Pancreas (tissue), 10 donors: ENCODE measurements at regions not wholly inside any gene's neighbourhood (a gene's known extent, or its start where the extent isn't known, plus 50 kb on each side); places are given as distances from the start of the nearest gene placed in this dataset.

Experiments used
- ATAC-seq, 4 donors: fragments of 200-7000 bp; cut with Tn5 transposase; one replicate each; pipeline versions ENCODE4 v1.8.0 to v1.9.1; 2020; ENCODE audit warnings: mild to moderate bottlenecking in 4 of 4, moderate library complexity in 4 of 4
- DNase-seq, 6 donors: peaks; one replicate each; pipeline ENCODE4 v3.0.0-alpha.2; 2020
- FAIRE-seq: peaks from 2 replicates; lab custom pipeline; 2012; peaks lifted over from hg19 to GRCh38; lab: Jason Lieb, UNC
- H3K27ac ChIP-seq, 4 donors: fragments of 200-600 bp; sonication (generic); 1 replicate in 3 of 4; 2 replicates in 1 of 4; pipeline versions ENCODE4 v1.5.0 to v1.8.0; 2020
- H3K27me3 ChIP-seq, 4 donors: fragments of 200-600 bp; one replicate each; pipeline ENCODE4 v1.8.0; 2021
- H3K36me3 ChIP-seq, 3 donors: fragments of 200-600 bp; sonication (generic) in 1 of 3; one replicate each; pipeline versions ENCODE4 v1.5.0 to v1.8.0; 2020 to 2021
- H3K4me1 ChIP-seq, 3 donors: fragments of 200-600 bp; one replicate each; pipeline ENCODE4 v1.8.0; 2021
- H3K4me3 ChIP-seq, 4 donors: fragments of 200-600 bp; sonication (generic) in 2 of 4; one replicate each; pipeline versions ENCODE4 v1.5.0 to v1.8.0; 2020 to 2021
- H3K9me3 ChIP-seq, 4 donors: fragments of 200-600 bp; one replicate each; pipeline ENCODE4 v1.8.0; 2021
- CTCF ChIP-seq, 4 donors: fragments of 200-600 bp; sonication (generic) in 3 of 4; IDR thresholded peaks; one replicate each; pipeline versions ENCODE4 v1.5.0 to v1.8.0; 2021; ENCODE audit warnings: antibody characterized with exemption in 4 of 4
- WGBS, 2 donors: extraction: QIAGEN DNeasy Blood & Tissue Kit; methylation state at CpG; one replicate each; pipeline ENCODE4 v1.1.7; 2013; 5-methylcytosine and 5-hydroxymethylcytosine counted together
- intact Hi-C, 3 donors: fragments of 100-400 bp; cut with DNase I; formaldehyde crosslinking; loops; one replicate each; pipeline versions ENCODE4 v1.11.1 to v1.14.2; 2022
- donor health status: healthy with polysubstance abuse.
- donor health status: DM: no; HTN: no; CAD: no; lungs with moderate emphysema.
- donor health status: DM: no; HTN: no; CAD: no.
- donor health status: control.
- donor health status: control.
- donor health status: Bipolar disorder and iron deficiency.
- donor health status: DM: yes; HTN: yes; CAD: no.
- donor health status: DM: no; HTN: no; CAD: no.
- donor health status: DM: no; HTN: no; CAD: no.
- donor health status: DM: yes; HTN: yes; CAD: no.

GRCh38 chr10:2856598-2856997 is 210.8 kb upstream of the PFKP start:
- TF ChIP-seq CTCF (IDR thresholded peaks at IDR 0.05) = no peak
- DNase-seq (no peak), ATAC-seq (no peak), FAIRE-seq (no peak)
- no peak overlapping the region for H3K27ac ChIP-seq
- H3K9me3 ChIP-seq = no peaks in the 10 kb centered on the region
- 22 to 25% methylated on average over 6 of the region's 6 CpGs for WGBS, 2 donors
- peaks cover 0 to 11% (median 0%) of the 10 kb centered on the region in 4 donors for H3K27me3 ChIP-seq
- no peak overlapping the region for H3K4me3 ChIP-seq
- no peaks in the 10 kb centered on the region for H3K36me3 ChIP-seq
- intact Hi-C loops = no loop called here
- no peaks in the 10 kb centered on the region for H3K4me1 ChIP-seq

- ATAC-seq = no peak
- Histone ChIP-seq H3K4me1 (no peaks in the 10 kb centered on the region), H3K9me3 (no peaks in the 10 kb centered on the region), H3K36me3 (no peaks in the 10 kb centered on the region), H3K27me3 (peaks cover 0 to 16% (median 0%) of the 10 kb centered on the region in 4 donors), H3K4me3 (no peak overlapping the region), H3K27ac (no peak overlapping the region)
- 21 to 37% methylated on average over 2 of the region's 2 CpGs for WGBS, 2 donors
- TF ChIP-seq CTCF (IDR thresholded peaks at IDR 0.05) = no peak
- intact Hi-C loops = no loop called here
- no peak for DNase-seq
- no peak for FAIRE-seq
Measured at GRCh38 chr10:2852574-2853323, 214.6 kb upstream of the PFKP start.

GRCh38 chr10:2851566-2851965 is 215.8 kb upstream of the PFKP start:
- TF ChIP-seq CTCF (IDR thresholded peaks at IDR 0.05) = no peak
- no peak for ATAC-seq
- no peak for DNase-seq
- H3K4me3 ChIP-seq = no peak overlapping the region
- H3K27ac ChIP-seq = no peak overlapping the region
- no peaks in the 10 kb centered on the region for H3K36me3 ChIP-seq
- no peak for FAIRE-seq
- 55 to 58% methylated on average over 3 of the region's 3 CpGs for WGBS, 2 donors
- H3K27me3 ChIP-seq = peaks cover 0 to 16% (median 0%) of the 10 kb centered on the region in 4 donors
- intact Hi-C loops = no loop called here
- H3K4me1 ChIP-seq = no peaks in the 10 kb centered on the region
- H3K9me3 ChIP-seq = no peaks in the 10 kb centered on the region

- intact Hi-C loops = no loop called here
- Histone ChIP-seq H3K27me3 (peaks cover 0 to 16% (median 0%) of the 10 kb centered on the region in 4 donors), H3K27ac (no peak overlapping the region), H3K36me3 (no peaks in the 10 kb centered on the region), H3K9me3 (no peaks in the 10 kb centered on the region), H3K4me3 (no peak overlapping the region), H3K4me1 (no peaks in the 10 kb centered on the region)
- TF ChIP-seq CTCF (IDR thresholded peaks at IDR 0.05) = no peak
- 71 to 88% methylated on average over 5 of the region's 5 CpGs for WGBS, 2 donors
- FAIRE-seq (no peak), ATAC-seq (no peak), DNase-seq (no peak)
Measured at GRCh38 chr10:2850202-2850601, 217.1 kb upstream of the PFKP start.

GRCh38 chr10:2844925-2845324 is 222.4 kb upstream of the PFKP start:
- intact Hi-C loops = no loop called here
- DNase-seq (no peak), ATAC-seq (no peak), FAIRE-seq (no peak)
- Histone ChIP-seq H3K27ac (no peak overlapping the region), H3K27me3 (no peaks in the 10 kb centered on the region), H3K9me3 (no peaks in the 10 kb centered on the region), H3K4me3 (no peak overlapping the region), H3K4me1 (no peaks in the 10 kb centered on the region), H3K36me3 (no peaks in the 10 kb centered on the region)
- TF ChIP-seq CTCF (IDR thresholded peaks at IDR 0.05) = no peak
- 65 to 68% methylated on average over 5 of the region's 5 CpGs for WGBS, 2 donors
